ENCODE measurements at regions not wholly inside any gene's neighbourhood (a gene's known extent, or its start where the extent isn't known, plus 50 kb on each side); places are given as distances from the start of the nearest gene placed in this dataset.

GRCh38 chr5:2249442-2249841 lies 366.7 kb upstream of the IRX4 start:
- no peak for DNase-seq (ENCODE audit: low read depth)

GRCh38 chr5:2249026-2249425 lies 366.3 kb upstream of the IRX4 start:
- no peak for DNase-seq (ENCODE audit: low read depth)

- no peak for DNase-seq (ENCODE audit: low read depth)
Observed at GRCh38 chr5:2242539-2242938, 359.8 kb upstream of the IRX4 start.

- DNase-seq (ENCODE audit: low read depth) = no peak
Observed at GRCh38 chr5:2241842-2242241, 359.1 kb upstream of the IRX4 start.

- no peak for DNase-seq (ENCODE audit: low read depth)
Observed at GRCh38 chr5:2240118-2240904, 357.6 kb upstream of the IRX4 start.

GRCh38 chr5:2239201-2239910 lies 356.6 kb upstream of the IRX4 start:
- DNase-seq (ENCODE audit: low read depth) = no peak

GRCh38 chr5:2238732-2239131 lies 356.0 kb upstream of the IRX4 start:
- DNase-seq (ENCODE audit: low read depth) = no peak

GRCh38 chr5:2227433-2227832 lies 344.7 kb upstream of the IRX4 start:
- DNase-seq (ENCODE audit: low read depth) = no peak

- no peak for DNase-seq (ENCODE audit: low read depth)
Observed at GRCh38 chr5:2224689-2225088, 342.0 kb upstream of the IRX4 start.

- DNase-seq (ENCODE audit: low read depth) = peak; percentile 44
Observed at GRCh38 chr5:2223303-2223702, 340.6 kb upstream of the IRX4 start.

GRCh38 chr5:2222246-2222992 lies 339.7 kb upstream of the IRX4 start:
- DNase-seq (ENCODE audit: low read depth) = no peak

GRCh38 chr5:2221450-2221849 lies 338.7 kb upstream of the IRX4 start:
- no peak for DNase-seq (ENCODE audit: low read depth)

GRCh38 chr5:2220741-2221140 lies 338.0 kb upstream of the IRX4 start:
- DNase-seq (ENCODE audit: low read depth) = no peak

GRCh38 chr5:2219149-2219776 lies 336.5 kb upstream of the IRX4 start:
- no peak for DNase-seq (ENCODE audit: low read depth)

- DNase-seq (ENCODE audit: low read depth) = no peak
Observed at GRCh38 chr5:2217219-2217618, 334.5 kb upstream of the IRX4 start.

- DNase-seq (ENCODE audit: low read depth) = no peak
Observed at GRCh38 chr5:2214910-2215590, 332.3 kb upstream of the IRX4 start.

GRCh38 chr5:2213121-2213730 lies 330.5 kb upstream of the IRX4 start:
- DNase-seq (ENCODE audit: low read depth) = no peak

GRCh38 chr5:2212481-2212880 lies 329.8 kb upstream of the IRX4 start:
- no peak for DNase-seq (ENCODE audit: low read depth)

- DNase-seq (ENCODE audit: low read depth) = no peak
Observed at GRCh38 chr5:2208239-2208544, 325.5 kb upstream of the IRX4 start.

GRCh38 chr5:2207416-2208238 lies 324.9 kb upstream of the IRX4 start:
- DNase-seq (ENCODE audit: low read depth) = peak; percentile 45

All from HT1080 (cell line).